ENCODE measurements at regions not wholly inside any gene's neighbourhood (a gene's known extent, or its start where the extent isn't known, plus 50 kb on each side); places are given as distances from the start of the nearest gene placed in this dataset.

- no peak for DNase-seq (ENCODE audit: low read depth, low spot score)
Measured at GRCh38 chr4:24637173-24637572, 52.8 kb upstream of the DHX15 start.

DNA sequence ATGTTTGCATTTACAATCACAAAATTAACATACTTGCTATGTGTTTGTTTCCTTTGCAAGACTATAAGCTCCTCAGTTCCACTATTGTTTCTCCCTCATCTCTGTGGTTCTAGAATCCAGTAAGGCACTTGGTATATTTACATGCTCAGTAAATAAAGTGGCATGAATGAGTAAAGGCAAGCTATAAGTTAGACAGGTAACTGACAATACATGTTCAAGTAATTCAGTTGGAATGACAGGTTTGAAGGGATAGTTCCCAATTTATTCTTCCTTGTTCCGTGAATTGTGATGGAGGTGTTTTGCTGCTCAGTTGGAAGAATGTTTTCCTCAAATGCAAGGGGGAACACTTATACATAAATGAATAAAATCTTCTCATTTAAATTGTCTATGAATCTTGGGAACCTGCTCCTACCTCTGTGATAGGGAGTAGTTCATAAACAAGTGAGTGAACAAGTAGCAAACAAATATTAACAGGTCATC lies 54.1 kb upstream of the DHX15 start:
- DNase-seq (ENCODE audit: low read depth, low spot score): no peak

DNA sequence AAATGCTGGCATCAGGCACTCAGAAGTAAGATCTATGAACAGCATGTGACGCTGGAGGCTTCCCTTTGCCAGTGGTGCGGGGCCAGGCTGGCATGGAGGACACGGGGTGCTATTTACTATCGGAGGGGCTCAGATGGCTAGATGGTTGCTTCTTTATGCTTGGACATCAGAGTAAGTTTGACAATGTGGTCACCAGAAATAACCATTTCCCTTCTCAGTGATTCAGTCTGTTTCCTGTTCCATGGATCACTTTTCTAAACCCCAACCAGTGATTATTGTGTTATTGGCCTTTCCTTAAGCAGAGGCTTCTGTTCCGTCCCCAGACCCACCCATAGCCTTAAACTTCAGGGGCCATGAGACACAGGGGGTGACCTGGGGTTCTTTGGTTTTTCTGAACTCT lies 55.4 kb upstream of the DHX15 start:
- DNase-seq (ENCODE audit: low read depth, low spot score): no peak

DNA sequence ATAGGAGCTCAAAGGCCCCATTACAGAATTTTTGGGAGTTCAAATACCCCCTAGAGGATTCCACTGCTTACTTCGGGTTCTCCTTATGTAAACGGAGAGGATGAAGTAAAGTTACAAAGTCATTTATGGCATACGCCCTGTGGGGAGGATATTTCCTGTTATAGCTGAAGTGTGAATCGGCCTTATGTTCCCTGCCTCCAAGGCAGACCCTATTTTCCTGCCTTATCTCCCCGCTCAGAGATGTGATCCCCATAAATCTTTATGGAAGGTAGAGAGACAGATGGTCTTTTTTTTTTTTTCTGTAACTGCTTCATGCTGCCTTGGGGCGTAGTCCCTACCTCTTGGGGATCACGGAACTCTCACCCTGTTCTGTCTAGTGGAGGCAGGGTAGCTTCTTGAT lies 56.0 kb upstream of the DHX15 start:
- no peak for DNase-seq (ENCODE audit: low read depth, low spot score)

DNA sequence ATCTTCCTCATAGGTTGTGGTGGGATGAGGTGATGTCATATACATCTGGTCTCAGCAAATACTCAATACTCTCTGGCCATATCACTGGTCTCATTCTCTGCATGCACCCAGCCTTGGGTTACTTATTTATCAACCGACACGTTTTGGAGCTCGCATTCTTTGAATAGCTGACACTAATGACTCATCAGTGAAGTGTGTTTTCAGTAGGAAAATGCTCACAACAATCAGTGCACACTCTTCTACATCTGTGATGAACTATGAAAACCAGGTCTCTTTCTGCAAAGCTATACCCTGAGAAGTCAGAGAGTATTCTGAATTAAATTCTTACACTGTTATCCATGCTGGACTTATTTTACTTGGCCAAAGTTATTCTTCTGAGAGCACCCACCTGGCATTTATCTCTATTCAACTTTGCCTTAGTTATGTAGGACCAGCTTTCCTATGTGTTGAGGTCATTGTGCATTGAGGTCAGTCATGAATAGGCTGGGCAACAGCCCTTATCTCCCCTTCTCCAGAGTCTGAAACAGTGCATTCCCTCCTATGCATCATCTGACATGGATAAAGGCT lies 58.7 kb upstream of the DHX15 start:
- no peak for DNase-seq (ENCODE audit: low read depth, low spot score)

DNA sequence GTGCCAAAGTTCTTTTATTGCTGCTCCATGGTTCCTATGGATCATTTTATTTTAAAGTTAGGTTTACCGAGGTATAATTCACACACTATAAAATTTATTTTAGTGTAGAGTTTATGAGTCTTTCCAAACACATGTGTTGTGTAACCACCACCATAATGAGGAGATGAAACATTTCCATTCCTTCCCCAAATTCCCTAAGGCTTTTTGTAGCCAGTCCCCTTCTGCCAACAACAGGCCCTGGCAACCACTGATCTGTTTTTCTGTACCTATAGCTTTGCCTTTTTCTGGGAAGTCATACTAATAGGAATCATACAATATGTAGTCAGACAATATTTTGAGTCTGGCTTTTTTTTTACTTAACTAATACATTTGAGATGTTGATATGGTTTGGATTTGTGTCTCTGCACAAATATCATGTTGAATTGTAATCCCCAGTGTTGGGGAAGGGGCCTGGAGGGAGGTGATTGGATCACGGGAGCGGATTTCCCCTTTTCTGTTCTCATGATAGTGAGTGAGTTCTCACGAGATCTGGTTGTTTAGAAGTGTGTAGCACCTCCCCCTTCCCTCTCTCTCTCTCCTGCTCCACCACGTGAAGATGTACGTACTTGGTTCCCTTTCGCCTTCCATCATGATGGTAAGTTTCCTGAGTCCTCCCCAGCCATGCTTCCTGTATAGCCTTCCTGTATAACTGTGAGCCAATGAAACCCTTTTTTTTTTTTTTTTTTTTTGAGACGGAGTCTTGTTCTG lies 59.6 kb upstream of the DHX15 start:
- no peak for DNase-seq (ENCODE audit: low read depth, low spot score)

GRCh38 chr4:24644983-24645764 lies 60.8 kb upstream of the DHX15 start:
- no peak for DNase-seq (ENCODE audit: low read depth, low spot score)

- DNase-seq (ENCODE audit: low read depth, low spot score): no peak
Measured at GRCh38 chr4:24645765-24646550, 61.6 kb upstream of the DHX15 start.

DNA sequence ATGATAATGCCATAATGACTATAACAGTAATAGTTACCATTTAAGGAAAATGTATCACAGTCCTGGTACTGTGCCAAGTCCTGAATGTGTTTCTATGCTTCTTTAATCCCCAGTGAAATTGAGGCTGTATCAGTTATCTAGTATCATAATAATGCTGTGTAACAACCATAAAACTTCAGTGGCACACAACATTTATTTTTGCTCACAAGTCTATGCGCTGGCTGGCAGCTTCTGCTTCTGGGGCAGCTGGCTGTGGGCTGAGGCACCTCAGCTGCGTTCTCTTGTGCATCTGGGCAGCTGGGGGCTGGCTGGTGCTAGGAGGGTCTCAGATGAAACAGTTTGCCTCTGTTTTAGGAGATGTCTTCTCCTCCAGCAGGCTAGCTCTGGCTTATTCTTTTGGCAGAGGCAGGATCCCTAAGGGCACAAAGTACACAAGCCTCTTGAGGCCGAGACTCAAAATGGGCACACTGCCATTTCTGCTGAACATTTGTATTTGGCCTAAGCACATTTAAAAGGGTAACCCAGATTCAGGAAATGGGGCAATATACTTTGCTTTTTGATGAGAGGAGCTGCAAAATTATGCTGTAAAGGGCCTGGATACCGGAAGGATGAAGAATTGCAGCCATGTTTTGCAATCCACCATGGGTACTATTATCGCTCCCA lies 62.6 kb upstream of the DHX15 start:
- no peak for DNase-seq (ENCODE audit: low read depth, low spot score)

DNA sequence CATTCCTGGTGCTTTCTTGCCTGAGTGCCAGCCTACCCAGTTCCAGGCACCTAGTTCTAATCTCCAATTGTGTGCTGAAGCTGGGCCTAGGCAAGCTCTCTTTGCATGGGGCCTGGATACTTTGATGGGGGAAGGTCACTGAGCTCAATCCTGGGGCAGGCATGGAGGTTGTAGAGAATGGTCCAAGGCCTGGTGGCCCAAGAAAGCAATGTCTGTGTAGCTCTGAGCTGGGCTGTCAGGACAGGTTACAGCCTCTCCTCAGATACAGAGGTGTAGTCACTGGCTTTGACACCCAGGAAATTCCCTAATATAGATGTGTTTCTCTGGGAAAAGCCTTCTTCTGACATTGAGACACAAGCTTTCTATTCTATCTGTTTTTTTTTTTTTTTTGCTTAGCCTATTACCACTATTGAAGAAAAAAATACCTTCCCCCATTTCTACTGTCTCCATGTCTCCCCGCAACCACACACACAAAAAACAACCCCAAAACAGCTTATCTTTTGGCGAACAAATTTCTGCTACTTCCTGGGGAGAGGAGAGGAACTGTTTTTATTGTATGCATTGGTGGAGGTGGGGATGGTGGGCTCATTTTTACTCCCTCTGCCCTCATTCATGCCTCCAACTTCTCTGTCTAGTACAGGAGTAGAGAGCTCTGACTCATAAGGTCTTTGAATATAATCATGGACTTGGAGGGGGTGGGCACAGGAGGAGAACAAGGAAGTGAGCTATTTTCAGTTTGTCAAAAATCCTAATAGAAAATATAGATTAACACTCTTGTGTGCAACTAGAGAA lies 66.7 kb upstream of the DHX15 start:
- DNase-seq (ENCODE audit: low read depth, low spot score): no peak

GRCh38 chr4:24655326-24655725 lies 71.0 kb upstream of the DHX15 start:
- DNase-seq (ENCODE audit: low read depth, low spot score): no peak

- no peak for DNase-seq (ENCODE audit: low read depth, low spot score)
Measured at GRCh38 chr4:24655971-24656370, 71.6 kb upstream of the DHX15 start.

GRCh38 chr4:24656906-24657305 lies 72.6 kb upstream of the DHX15 start:
- no peak for DNase-seq (ENCODE audit: low read depth, low spot score)

- DNase-seq (ENCODE audit: low read depth, low spot score): no peak
Measured at GRCh38 chr4:24657768-24658617, 73.6 kb upstream of the DHX15 start.

- no peak for DNase-seq (ENCODE audit: low read depth, low spot score)
Measured at GRCh38 chr4:24659241-24659961, 75.0 kb upstream of the DHX15 start.

DNA sequence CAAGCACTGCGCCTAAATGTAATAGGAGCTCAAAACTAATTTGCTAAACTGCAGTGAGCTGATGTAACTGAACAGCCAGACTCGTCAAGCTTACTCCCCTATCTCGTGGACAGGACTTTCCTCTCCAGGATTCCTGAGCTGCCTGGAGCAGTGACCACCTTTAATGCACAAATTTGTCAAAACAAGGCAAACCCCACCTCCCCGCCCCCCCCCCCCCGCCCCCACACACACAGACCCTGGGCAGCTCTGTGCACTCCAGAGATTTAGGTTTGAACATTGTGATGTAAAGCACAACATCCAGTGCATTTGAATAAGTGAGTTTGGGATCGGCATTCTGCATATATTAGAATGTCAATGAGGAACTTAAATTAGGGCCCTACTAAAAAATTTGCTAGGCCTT lies 77.7 kb upstream of the DHX15 start:
- DNase-seq (ENCODE audit: low read depth, low spot score): peak; percentile 72

DNA sequence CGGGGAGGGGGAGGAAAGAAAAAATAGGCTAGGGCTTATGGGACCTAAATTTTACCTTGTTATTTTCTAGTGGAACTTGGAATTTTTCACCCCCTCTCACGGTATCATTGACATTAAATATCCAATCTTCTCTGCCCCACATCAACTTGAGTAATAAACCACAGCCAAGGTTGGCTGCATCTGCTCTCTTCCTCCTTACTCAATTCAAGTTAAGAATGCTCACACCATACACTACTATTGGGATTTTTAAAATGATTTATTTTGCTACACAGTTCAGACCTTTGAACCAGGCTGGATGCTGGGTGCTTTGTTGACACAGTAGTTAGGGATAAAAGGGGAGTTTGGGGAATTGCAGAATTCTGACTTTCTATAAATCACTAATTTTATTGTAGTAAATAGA lies 78.2 kb upstream of the DHX15 start:
- no peak for DNase-seq (ENCODE audit: low read depth, low spot score)

GRCh38 chr4:24664956-24665355 lies 80.6 kb upstream of the DHX15 start:
- DNase-seq (ENCODE audit: low read depth, low spot score): no peak

DNA sequence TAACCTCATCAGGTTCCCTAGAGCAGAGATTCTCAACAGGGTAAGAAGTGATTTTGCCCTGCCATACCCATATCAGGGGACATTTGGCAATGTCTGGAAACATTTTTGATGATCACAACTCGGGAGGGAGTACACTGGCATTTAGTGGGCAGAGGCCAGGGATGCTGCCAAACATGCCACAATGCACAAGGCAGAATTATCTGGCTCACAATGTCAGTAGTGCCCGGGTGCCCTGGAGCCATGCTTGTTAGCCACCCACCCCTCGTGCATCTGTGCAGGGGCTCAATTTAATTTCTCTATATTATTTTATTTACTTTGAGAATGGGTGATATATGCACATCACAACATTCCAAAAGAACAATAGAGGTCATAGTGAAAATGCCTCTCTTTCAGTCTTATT lies 82.0 kb upstream of the DHX15 start:
- no peak for DNase-seq (ENCODE audit: low read depth, low spot score)
